SU-DHL-6 (cell line): ENCODE measurements at regions not wholly inside any gene's neighbourhood (a gene's known extent, or its start where the extent isn't known, plus 50 kb on each side); places are given as distances from the start of the nearest gene placed in this dataset.

Experiments
- H2AFZ ChIP-seq: fragments of 200-600 bp; sonication (generic); 2 replicates; pipeline ENCODE4 v1.6.1; 2014; ENCODE audit warnings: low read depth, mild to moderate bottlenecking, moderate library complexity, mixed read lengths, antibody characterized with exemption, low read length; ENCODE audit not compliant: severe bottlenecking
- H3F3A ChIP-seq: fragments of 200-600 bp; shearing (Covaris generic); 2 replicates; pipeline ENCODE4 v1.6.0; 2016; ENCODE audit warnings: antibody characterized with exemption, mild to moderate bottlenecking; ENCODE audit not compliant: insufficient read depth
- H3K27ac ChIP-seq: fragments of 200-600 bp; sonication (generic); 2 replicates; pipeline ENCODE4 v1.5.1; 2016; ENCODE audit warnings: low read depth, mild to moderate bottlenecking, low read length, moderate library complexity, mixed read lengths
- H3K27me3 ChIP-seq: fragments of 200-600 bp; sonication (generic), shearing (Covaris generic); 2 replicates; pipeline ENCODE4 v1.6.0; 2014; ENCODE audit warnings: mild to moderate bottlenecking, low read length
- H3K36me3 ChIP-seq: fragments of 200-600 bp; sonication (generic); 2 replicates; pipeline ENCODE4 v1.6.1; 2014; ENCODE audit warnings: mild to moderate bottlenecking, low read length, mixed read lengths
- H3K4me2 ChIP-seq: fragments of 300-600, 200-600 bp; shearing (Covaris generic), sonication (generic); 2 replicates; pipeline ENCODE4 v1.6.0; 2014; ENCODE audit warnings: low read length, low read depth, mild to moderate bottlenecking; ENCODE audit not compliant: poor library complexity, severe bottlenecking
- H3K4me3 ChIP-seq: fragments of 200-600 bp; sonication (generic); 2 replicates; pipeline ENCODE4 v1.5.1; 2014; ENCODE audit warnings: antibody characterized with exemption, low read length, mild to moderate bottlenecking, mixed read lengths; ENCODE audit not compliant: insufficient read depth, poor library complexity, severe bottlenecking
- H3K79me2 ChIP-seq: fragments of 200-600 bp; sonication (generic); 2 replicates; pipeline ENCODE4 v1.6.1; 2014; ENCODE audit warnings: mild to moderate bottlenecking, low read length, moderate library complexity; ENCODE audit not compliant: insufficient read depth
- H3K9ac ChIP-seq: fragments of 200-600 bp; sonication (generic); 2 replicates; pipeline ENCODE4 v1.7.0; 2014; ENCODE audit warnings: mild to moderate bottlenecking, low read length
- H3K9me2 ChIP-seq: fragments of 200-600 bp; sonication (generic); replicated peaks from 2 replicates; pipeline ENCODE4 v1.6.1; 2014; ENCODE audit warnings: low read length; ENCODE audit not compliant: insufficient read depth
- H3K9me3 ChIP-seq: fragments of 200-600 bp; sonication (generic); 2 replicates; pipeline ENCODE4 v1.6.1; 2014; ENCODE audit warnings: low read length, mixed read lengths; ENCODE audit not compliant: insufficient read depth
- H4K20me1 ChIP-seq: fragments of 200-600 bp; sonication (generic); 2 replicates; pipeline ENCODE4 v1.6.1; 2014; ENCODE audit warnings: low read depth, mild to moderate bottlenecking, antibody characterized with exemption, low read length, moderate library complexity, mixed read lengths
- EZH2phosphoT487 ChIP-seq: fragments of 200-600 bp; sonication (generic), shearing (Covaris generic); conservative IDR thresholded peaks from 2 replicates; pipeline ENCODE4 v1.6.1; 2018; ENCODE audit warnings: mild to moderate bottlenecking, antibody characterized with exemption, low read length, moderate library complexity, mixed read lengths
- TF ChIP-seq, protein P1 (sequence below): fragments of 200-600 bp; sonication (generic); IDR thresholded peaks from one replicate; pipeline ENCODE4 v1.5.1; 2017; ENCODE audit warnings: antibody characterized with exemption, mild to moderate bottlenecking, low read length, moderate library complexity; ENCODE audit not compliant: insufficient read depth, poor library complexity, severe bottlenecking

DNA sequence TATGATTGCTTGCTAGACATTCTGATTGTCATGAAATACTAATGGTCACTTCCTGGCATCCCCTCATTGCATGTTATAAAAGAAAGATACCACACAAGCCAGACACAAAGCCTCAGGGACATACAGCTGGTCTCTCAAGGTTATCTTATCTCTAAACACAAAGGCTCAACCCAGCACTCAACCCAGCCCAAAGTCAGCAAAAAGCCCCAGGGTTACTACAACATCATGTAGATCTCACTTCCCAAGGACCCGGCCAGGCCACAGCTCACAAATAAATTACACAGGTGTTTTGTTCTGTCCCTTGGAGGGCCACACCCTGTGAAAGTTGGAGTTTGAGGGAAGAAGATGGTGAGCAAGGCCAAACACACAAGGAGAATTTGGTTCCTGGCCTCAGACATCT, 109.7 kb upstream of the BARHL2 start:
- Histone ChIP-seq H3K4me3 (no peak overlapping the region), H3K9me3 (no peaks in the 10 kb centered on the region), H3K9ac (no peak overlapping the region), H4K20me1 (no peaks in the 10 kb centered on the region), H2AFZ (no peak overlapping the region), H3K4me2 (no peak overlapping the region), H3K36me3 (no peaks in the 10 kb centered on the region), H3K79me2 (no peaks in the 10 kb centered on the region), H3K27ac (no peak overlapping the region), H3K27me3 (no peaks in the 10 kb centered on the region), H3F3A (no peaks in the 10 kb centered on the region), H3K9me2 (no peaks in the 10 kb centered on the region)
- no peak for TF ChIP-seq EZH2phosphoT487
- TF ChIP-seq, protein P1, sequence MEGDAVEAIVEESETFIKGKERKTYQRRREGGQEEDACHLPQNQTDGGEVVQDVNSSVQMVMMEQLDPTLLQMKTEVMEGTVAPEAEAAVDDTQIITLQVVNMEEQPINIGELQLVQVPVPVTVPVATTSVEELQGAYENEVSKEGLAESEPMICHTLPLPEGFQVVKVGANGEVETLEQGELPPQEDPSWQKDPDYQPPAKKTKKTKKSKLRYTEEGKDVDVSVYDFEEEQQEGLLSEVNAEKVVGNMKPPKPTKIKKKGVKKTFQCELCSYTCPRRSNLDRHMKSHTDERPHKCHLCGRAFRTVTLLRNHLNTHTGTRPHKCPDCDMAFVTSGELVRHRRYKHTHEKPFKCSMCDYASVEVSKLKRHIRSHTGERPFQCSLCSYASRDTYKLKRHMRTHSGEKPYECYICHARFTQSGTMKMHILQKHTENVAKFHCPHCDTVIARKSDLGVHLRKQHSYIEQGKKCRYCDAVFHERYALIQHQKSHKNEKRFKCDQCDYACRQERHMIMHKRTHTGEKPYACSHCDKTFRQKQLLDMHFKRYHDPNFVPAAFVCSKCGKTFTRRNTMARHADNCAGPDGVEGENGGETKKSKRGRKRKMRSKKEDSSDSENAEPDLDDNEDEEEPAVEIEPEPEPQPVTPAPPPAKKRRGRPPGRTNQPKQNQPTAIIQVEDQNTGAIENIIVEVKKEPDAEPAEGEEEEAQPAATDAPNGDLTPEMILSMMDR, result no peak

DNA sequence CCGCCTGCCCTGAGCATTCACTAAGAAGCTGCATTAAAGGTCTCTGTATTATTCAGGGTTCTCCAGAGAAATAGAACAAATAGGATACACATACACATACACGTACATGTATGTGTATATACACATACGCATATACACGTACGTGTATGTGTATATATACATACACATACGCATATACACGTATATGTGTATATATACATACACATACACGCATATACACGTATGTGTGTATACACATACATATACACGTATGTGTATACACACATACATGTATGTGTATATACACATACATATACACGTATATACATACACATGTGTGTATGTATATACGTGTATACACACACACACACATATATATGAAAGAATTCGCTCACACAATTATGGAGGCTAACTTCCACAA, 108.9 kb upstream of the BARHL2 start:
- H2AFZ ChIP-seq, result no peak overlapping the region
- H3K27me3 ChIP-seq, result no peaks in the 10 kb centered on the region
- H3K27ac ChIP-seq, result no peak overlapping the region
- no peaks in the 10 kb centered on the region for H3F3A ChIP-seq
- no peaks in the 10 kb centered on the region for H3K9me3 ChIP-seq
- H4K20me1 ChIP-seq, result no peaks in the 10 kb centered on the region
- no peak overlapping the region for H3K4me3 ChIP-seq
- no peak overlapping the region for H3K9ac ChIP-seq
- H3K36me3 ChIP-seq, result no peaks in the 10 kb centered on the region
- H3K9me2 ChIP-seq, result no peaks in the 10 kb centered on the region
- TF ChIP-seq, protein P1, result no peak
- TF ChIP-seq EZH2phosphoT487, result no peak
- H3K79me2 ChIP-seq, result no peaks in the 10 kb centered on the region
- no peak overlapping the region for H3K4me2 ChIP-seq

- H3K4me3 ChIP-seq, result no peak overlapping the region
- no peak overlapping the region for H2AFZ ChIP-seq
- no peak for TF ChIP-seq EZH2phosphoT487
- TF ChIP-seq, protein P1, result no peak
- H3F3A ChIP-seq, result no peaks in the 10 kb centered on the region
- no peaks in the 10 kb centered on the region for H3K36me3 ChIP-seq
- no peaks in the 10 kb centered on the region for H4K20me1 ChIP-seq
- no peaks in the 10 kb centered on the region for H3K27me3 ChIP-seq
- no peaks in the 10 kb centered on the region for H3K79me2 ChIP-seq
- no peak overlapping the region for H3K4me2 ChIP-seq
- no peak overlapping the region for H3K9ac ChIP-seq
- H3K27ac ChIP-seq, result no peak overlapping the region
- no peaks in the 10 kb centered on the region for H3K9me2 ChIP-seq
- no peaks in the 10 kb centered on the region for H3K9me3 ChIP-seq
Observed at GRCh38 chr1:90824551-90824950, 107.4 kb upstream of the BARHL2 start.

- Histone ChIP-seq H3F3A (no peaks in the 10 kb centered on the region), H3K9me2 (no peaks in the 10 kb centered on the region), H3K9ac (no peak overlapping the region), H3K36me3 (no peaks in the 10 kb centered on the region), H3K4me3 (no peak overlapping the region), H4K20me1 (no peaks in the 10 kb centered on the region), H3K27ac (no peak overlapping the region), H3K27me3 (no peaks in the 10 kb centered on the region), H3K9me3 (no peaks in the 10 kb centered on the region), H3K79me2 (no peaks in the 10 kb centered on the region), H3K4me2 (no peak overlapping the region), H2AFZ (no peak overlapping the region)
- TF ChIP-seq, protein P1, result no peak
Observed at GRCh38 chr1:90823686-90824085, 106.6 kb upstream of the BARHL2 start.
